ENCODE measurements at regions not wholly inside any gene's neighbourhood (a gene's known extent, or its start where the extent isn't known, plus 50 kb on each side); places are given as distances from the start of the nearest gene placed in this dataset.

DNA sequence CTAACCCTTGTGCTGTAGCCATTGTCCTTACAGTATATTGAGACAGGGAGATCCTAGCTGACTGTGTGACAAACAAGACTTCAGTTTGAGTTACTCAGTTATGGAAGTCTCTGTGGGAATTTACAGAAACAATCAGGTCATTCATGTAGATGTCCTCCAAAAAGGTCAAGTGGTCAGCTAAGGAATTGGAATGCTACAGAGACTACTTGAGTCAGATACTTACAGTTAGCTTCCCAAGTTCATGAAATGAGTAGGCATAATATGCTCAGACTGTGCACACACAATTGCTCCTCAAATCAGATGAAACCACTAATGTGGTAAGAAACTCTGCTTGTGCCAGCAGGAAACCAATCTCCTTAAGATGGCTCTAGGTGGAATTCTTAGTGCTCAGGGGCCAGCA is 985.7 kb downstream of the NSUN3 start:
- TF ChIP-seq, protein P1, sequence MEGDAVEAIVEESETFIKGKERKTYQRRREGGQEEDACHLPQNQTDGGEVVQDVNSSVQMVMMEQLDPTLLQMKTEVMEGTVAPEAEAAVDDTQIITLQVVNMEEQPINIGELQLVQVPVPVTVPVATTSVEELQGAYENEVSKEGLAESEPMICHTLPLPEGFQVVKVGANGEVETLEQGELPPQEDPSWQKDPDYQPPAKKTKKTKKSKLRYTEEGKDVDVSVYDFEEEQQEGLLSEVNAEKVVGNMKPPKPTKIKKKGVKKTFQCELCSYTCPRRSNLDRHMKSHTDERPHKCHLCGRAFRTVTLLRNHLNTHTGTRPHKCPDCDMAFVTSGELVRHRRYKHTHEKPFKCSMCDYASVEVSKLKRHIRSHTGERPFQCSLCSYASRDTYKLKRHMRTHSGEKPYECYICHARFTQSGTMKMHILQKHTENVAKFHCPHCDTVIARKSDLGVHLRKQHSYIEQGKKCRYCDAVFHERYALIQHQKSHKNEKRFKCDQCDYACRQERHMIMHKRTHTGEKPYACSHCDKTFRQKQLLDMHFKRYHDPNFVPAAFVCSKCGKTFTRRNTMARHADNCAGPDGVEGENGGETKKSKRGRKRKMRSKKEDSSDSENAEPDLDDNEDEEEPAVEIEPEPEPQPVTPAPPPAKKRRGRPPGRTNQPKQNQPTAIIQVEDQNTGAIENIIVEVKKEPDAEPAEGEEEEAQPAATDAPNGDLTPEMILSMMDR (IDR thresholded peaks at IDR 0.05): no peak
- TF ChIP-seq POLR2A (IDR thresholded peaks at IDR 0.05): no peak
